ENCODE measurements at regions not wholly inside any gene's neighbourhood (a gene's known extent, or its start where the extent isn't known, plus 50 kb on each side); places are given as distances from the start of the nearest gene placed in this dataset.
A peak's percentile ranks its signal among the peaks of the same experiment; 100 is the strongest.

- peaks cover 6% of the 10 kb centered on the region for H3K4me1 ChIP-seq (ENCODE audit: control insufficient read depth, insufficient read depth, low read length)
- H3K36me3 ChIP-seq (ENCODE audit: control insufficient read depth, insufficient read depth, low read length) = no peaks in the 10 kb centered on the region
- 100% methylated on average over 1 of the region's 1 CpG for WGBS (ENCODE audit: insufficient coverage)
- H3K27ac ChIP-seq (ENCODE audit: low read depth, low read length) = no peak overlapping the region
- no peak for DNase-seq (ENCODE audit: low read depth in 4 of 6, low spot score in 6 of 6)
- no peaks in the 10 kb centered on the region for H3K9me3 ChIP-seq (ENCODE audit: control insufficient read depth, insufficient read depth, low read length)
- H3K4me3 ChIP-seq (ENCODE audit: low read depth, low read length) = no peak overlapping the region
- H3K27me3 ChIP-seq (ENCODE audit: control insufficient read depth, insufficient read depth, low read length) = no peaks in the 10 kb centered on the region
Measured at GRCh38 chr16:54443839-54444238, 157.3 kb upstream of the IRX3 start.

DNA sequence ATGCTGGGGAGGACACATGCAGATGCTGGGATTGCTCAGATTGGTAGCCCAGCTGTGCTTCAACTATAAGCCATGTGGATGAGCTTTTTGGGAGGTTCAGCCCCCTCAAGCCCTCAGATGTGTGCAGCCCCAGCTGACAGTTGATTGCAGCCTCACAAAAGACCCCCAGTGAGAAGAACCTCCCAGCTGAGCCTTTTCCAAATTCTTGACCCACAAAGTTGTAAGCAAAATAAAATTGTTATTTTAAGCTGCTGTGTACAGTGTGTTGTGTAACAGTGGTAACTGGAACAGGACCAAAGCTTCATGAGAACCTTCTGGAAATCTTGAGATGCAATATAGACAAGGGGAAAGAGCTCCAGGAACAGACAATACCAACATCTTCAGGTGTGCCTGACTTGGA, 156.8 kb upstream of the IRX3 start:
- Histone ChIP-seq H3K4me1 (ENCODE audit: control insufficient read depth, insufficient read depth, low read length) (peaks cover 6% of the 10 kb centered on the region), H3K36me3 (ENCODE audit: control insufficient read depth, insufficient read depth, low read length) (no peaks in the 10 kb centered on the region), H3K9me3 (ENCODE audit: control insufficient read depth, insufficient read depth, low read length) (no peaks in the 10 kb centered on the region), H3K4me3 (ENCODE audit: low read depth, low read length) (no peak overlapping the region), H3K27ac (ENCODE audit: low read depth, low read length) (no peak overlapping the region), H3K27me3 (ENCODE audit: control insufficient read depth, insufficient read depth, low read length) (no peaks in the 10 kb centered on the region)
- DNase-seq (ENCODE audit: low read depth in 4 of 6, low spot score in 6 of 6) = no peak

GRCh38 chr16:54442864-54443263, 156.3 kb upstream of the IRX3 start:
- Histone ChIP-seq H3K27me3 (ENCODE audit: control insufficient read depth, insufficient read depth, low read length) (no peaks in the 10 kb centered on the region), H3K9me3 (ENCODE audit: control insufficient read depth, insufficient read depth, low read length) (no peaks in the 10 kb centered on the region), H3K4me1 (ENCODE audit: control insufficient read depth, insufficient read depth, low read length) (peaks cover 6% of the 10 kb centered on the region), H3K4me3 (ENCODE audit: low read depth, low read length) (no peak overlapping the region), H3K27ac (ENCODE audit: low read depth, low read length) (no peak overlapping the region), H3K36me3 (ENCODE audit: control insufficient read depth, insufficient read depth, low read length) (no peaks in the 10 kb centered on the region)
- WGBS (ENCODE audit: insufficient coverage) = 97% methylated on average over 3 of the region's 5 CpGs
- DNase-seq (ENCODE audit: low read depth in 4 of 6, low spot score in 6 of 6) = no peak

DNA sequence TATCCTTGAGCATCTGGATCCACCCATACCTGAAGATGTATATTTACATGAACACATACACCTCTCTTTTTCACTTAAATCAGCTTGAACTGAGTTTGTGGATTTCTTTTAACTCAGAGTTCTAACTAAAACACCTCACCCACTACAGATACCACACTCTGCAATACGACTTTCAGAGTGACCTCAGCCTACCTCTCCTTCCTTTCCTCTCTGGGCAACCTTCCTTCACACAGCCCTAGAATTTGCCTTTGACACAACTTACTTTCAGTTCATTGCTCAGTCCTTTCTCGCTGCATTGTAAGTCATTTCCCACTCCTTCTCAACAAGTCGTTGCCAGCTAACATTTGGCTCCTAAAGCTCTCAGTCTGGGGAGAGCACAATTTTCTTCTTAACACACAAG, 151.9 kb upstream of the IRX3 start:
- Histone ChIP-seq H3K27ac (ENCODE audit: low read depth, low read length) (no peak overlapping the region), H3K36me3 (ENCODE audit: control insufficient read depth, insufficient read depth, low read length) (no peaks in the 10 kb centered on the region), H3K4me3 (ENCODE audit: low read depth, low read length) (no peak overlapping the region), H3K4me1 (ENCODE audit: control insufficient read depth, insufficient read depth, low read length) (no peaks in the 10 kb centered on the region), H3K9me3 (ENCODE audit: control insufficient read depth, insufficient read depth, low read length) (no peaks in the 10 kb centered on the region), H3K27me3 (ENCODE audit: control insufficient read depth, insufficient read depth, low read length) (no peaks in the 10 kb centered on the region)
- no peak for DNase-seq (ENCODE audit: low read depth in 4 of 6, low spot score in 6 of 6)
- WGBS (ENCODE audit: insufficient coverage) = 49% methylated on average over 3 of the region's 3 CpGs

GRCh38 chr16:54437921-54438320, 151.3 kb upstream of the IRX3 start:
- WGBS (ENCODE audit: insufficient coverage) = 92% methylated on average over 3 of the region's 4 CpGs
- peaks cover 1% of the 10 kb centered on the region for H3K27me3 ChIP-seq (ENCODE audit: control insufficient read depth, insufficient read depth, low read length)

DNA sequence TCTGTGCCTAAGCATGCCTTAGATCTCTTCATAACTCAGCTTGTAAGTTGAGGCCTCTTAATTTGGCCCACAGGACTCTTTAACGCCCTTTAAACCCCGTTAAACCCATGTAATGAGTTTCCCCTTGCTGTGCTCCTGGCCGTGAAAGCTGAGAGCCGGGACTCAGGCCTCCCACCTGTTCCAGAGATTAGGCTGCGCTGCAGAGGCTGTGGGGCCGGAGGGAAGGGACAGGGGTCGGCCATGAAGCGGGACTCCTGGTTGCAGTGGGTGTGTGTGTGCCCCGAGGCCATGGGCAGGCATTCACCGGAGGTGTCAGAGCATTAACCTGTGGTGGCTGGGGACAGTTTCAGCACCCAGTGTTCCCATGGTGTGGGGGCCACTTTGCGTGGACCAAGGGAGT, 150.8 kb upstream of the IRX3 start:
- DNase-seq (ENCODE audit: low read depth in 4 of 6, low spot score in 6 of 6) = no peak
- Histone ChIP-seq H3K4me1 (ENCODE audit: control insufficient read depth, insufficient read depth, low read length) (peaks cover 5% of the 10 kb centered on the region), H3K27me3 (ENCODE audit: control insufficient read depth, insufficient read depth, low read length) (peaks cover 4% of the 10 kb centered on the region), H3K27ac (ENCODE audit: low read depth, low read length) (no peak overlapping the region), H3K4me3 (ENCODE audit: low read depth, low read length) (no peak overlapping the region), H3K36me3 (ENCODE audit: control insufficient read depth, insufficient read depth, low read length) (no peaks in the 10 kb centered on the region), H3K9me3 (ENCODE audit: control insufficient read depth, insufficient read depth, low read length) (no peaks in the 10 kb centered on the region)
- WGBS (ENCODE audit: insufficient coverage) = 79% methylated on average over 10 of the region's 11 CpGs

More at GRCh38 chr16:54437921-54438320, 151.3 kb upstream of the IRX3 start:
- Histone ChIP-seq H3K4me1 (ENCODE audit: control insufficient read depth, insufficient read depth, low read length) (no peaks in the 10 kb centered on the region), H3K9me3 (ENCODE audit: control insufficient read depth, insufficient read depth, low read length) (no peaks in the 10 kb centered on the region), H3K27ac (ENCODE audit: low read depth, low read length) (no peak overlapping the region), H3K36me3 (ENCODE audit: control insufficient read depth, insufficient read depth, low read length) (no peaks in the 10 kb centered on the region), H3K4me3 (ENCODE audit: low read depth, low read length) (no peak overlapping the region)
- DNase-seq (ENCODE audit: low read depth in 4 of 6, low spot score in 6 of 6) = no peak

DNA sequence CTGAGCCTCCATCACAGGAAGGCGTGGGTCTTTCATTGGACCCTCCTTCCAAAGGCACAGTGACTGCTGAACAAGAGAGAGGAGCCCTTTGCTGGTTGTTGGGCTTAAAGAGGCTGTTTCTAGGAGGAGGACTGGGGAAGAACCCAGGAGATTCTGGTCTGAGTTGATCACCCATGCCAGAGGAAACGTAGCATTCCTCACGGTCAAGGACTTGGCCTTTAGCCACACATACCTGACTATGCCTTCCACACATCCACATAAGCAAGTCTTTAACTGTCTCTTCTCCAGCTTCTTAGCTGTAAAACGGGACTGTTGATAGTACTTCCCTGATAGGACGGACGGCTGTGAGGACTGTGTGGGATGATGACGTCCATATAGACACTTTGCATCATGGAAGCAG, 149.8 kb upstream of the IRX3 start:
- 100% methylated on average over 1 of the region's 7 CpGs for WGBS (ENCODE audit: insufficient coverage)
- H3K4me3 ChIP-seq (ENCODE audit: low read depth, low read length) = no peak overlapping the region
- no peaks in the 10 kb centered on the region for H3K36me3 ChIP-seq (ENCODE audit: control insufficient read depth, insufficient read depth, low read length)
- no peak overlapping the region for H3K27ac ChIP-seq (ENCODE audit: low read depth, low read length)
- peaks cover 4% of the 10 kb centered on the region for H3K27me3 ChIP-seq (ENCODE audit: control insufficient read depth, insufficient read depth, low read length)
- H3K4me1 ChIP-seq (ENCODE audit: control insufficient read depth, insufficient read depth, low read length) = peaks cover 8% of the 10 kb centered on the region
- H3K9me3 ChIP-seq (ENCODE audit: control insufficient read depth, insufficient read depth, low read length) = no peaks in the 10 kb centered on the region
- DNase-seq (ENCODE audit: low read depth in 4 of 6, low spot score in 6 of 6) = no peak

- WGBS (ENCODE audit: insufficient coverage) = 100% methylated on average over 1 of the region's 1 CpG
Measured at GRCh38 chr16:54434859-54435258, 148.3 kb upstream of the IRX3 start.

DNA sequence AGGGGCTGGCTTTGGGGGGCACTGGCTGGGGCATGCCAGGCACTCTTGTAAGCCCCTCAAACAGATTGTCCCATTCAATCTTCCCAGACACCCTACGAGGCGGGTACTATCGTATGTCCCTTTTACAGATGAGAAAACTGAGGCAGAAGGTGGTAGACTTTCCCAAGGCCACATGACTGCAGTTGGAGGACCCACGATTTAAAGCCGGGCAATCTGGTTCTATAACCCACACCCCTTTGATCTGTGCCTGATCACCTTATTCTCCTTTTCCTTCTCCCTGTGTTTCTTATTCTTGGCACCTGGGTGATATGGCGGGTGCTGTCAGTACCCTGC, 146.3 kb upstream of the IRX3 start:
- DNase-seq (ENCODE audit: low read depth in 4 of 6, low spot score in 6 of 6) = no peak
- 83% methylated on average over 5 of the region's 6 CpGs for WGBS (ENCODE audit: insufficient coverage)

More at GRCh38 chr16:54434859-54435258, 148.3 kb upstream of the IRX3 start:
- Histone ChIP-seq H3K4me3 (ENCODE audit: low read depth, low read length) (no peak overlapping the region), H3K4me1 (ENCODE audit: control insufficient read depth, insufficient read depth, low read length) (peaks cover 8% of the 10 kb centered on the region), H3K9me3 (ENCODE audit: control insufficient read depth, insufficient read depth, low read length) (peaks cover 3% of the 10 kb centered on the region), H3K36me3 (ENCODE audit: control insufficient read depth, insufficient read depth, low read length) (no peaks in the 10 kb centered on the region), H3K27ac (ENCODE audit: low read depth, low read length) (no peak overlapping the region), H3K27me3 (ENCODE audit: control insufficient read depth, insufficient read depth, low read length) (peaks cover 16% of the 10 kb centered on the region)
- DNase-seq (ENCODE audit: low read depth in 4 of 6, low spot score in 6 of 6) = no peak

DNA sequence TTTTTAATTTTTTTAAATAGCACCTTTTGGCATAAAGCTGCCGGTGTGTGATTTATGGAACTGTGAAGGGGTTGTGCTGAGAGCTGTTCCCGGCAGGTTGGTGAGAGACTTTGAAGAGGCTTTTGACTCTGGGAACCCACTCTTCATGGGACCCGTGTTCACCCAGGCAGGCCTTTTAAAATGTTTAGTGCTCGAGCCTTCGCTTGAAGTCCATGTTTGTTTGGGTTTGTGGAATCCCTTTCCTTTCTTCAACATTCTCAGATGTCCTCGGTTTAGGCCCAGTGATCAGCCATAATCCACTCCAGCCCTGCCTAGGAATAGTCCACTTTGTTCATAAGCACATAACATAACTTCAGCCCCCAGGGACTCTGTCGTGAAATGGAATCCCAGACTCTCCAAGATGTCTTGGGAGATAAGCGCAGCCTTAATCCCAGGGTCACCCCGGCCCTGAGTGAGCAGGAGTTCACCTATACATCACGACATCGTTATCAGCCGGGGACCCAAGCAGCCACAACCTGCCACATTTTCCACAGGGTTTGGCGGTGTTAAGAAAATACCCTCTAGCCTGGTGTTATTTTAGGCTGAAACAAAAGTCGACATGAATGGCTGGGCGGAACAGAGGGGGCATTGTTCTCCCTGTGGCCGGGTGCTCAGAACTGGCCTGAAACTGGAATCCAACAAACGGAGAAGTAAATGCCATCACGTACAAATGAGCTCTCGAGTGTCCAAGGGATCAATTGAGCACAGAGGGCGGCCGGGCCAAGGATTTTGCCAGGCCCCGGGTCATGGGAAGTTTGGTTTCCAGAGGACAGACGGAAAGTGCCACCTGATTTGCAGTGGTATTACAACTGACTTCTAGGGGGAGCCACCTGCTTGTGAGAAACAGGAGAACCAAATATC, 145.7 kb upstream of the IRX3 start:
- H3K4me1 ChIP-seq (ENCODE audit: control insufficient read depth, insufficient read depth, low read length) = peaks cover 8% of the 10 kb centered on the region
- no peaks in the 10 kb centered on the region for H3K36me3 ChIP-seq (ENCODE audit: control insufficient read depth, insufficient read depth, low read length)
- H3K27ac ChIP-seq (ENCODE audit: low read depth, low read length) = no peak overlapping the region
- peaks cover 3% of the 10 kb centered on the region for H3K9me3 ChIP-seq (ENCODE audit: control insufficient read depth, insufficient read depth, low read length)
- 27% methylated on average over 18 of the region's 23 CpGs for WGBS (ENCODE audit: insufficient coverage)
- H3K4me3 ChIP-seq (ENCODE audit: low read depth, low read length) = no peak overlapping the region
- H3K27me3 ChIP-seq (ENCODE audit: control insufficient read depth, insufficient read depth, low read length) = peaks cover 19% of the 10 kb centered on the region
- DNase-seq (ENCODE audit: low read depth in 4 of 6, low spot score in 6 of 6) = peak in 3 of 6 donors; percentile 25 to 67 (median 66)

More for the DNA sequence above, 146.3 kb upstream of the IRX3 start:
- peaks cover 3% of the 10 kb centered on the region for H3K9me3 ChIP-seq (ENCODE audit: control insufficient read depth, insufficient read depth, low read length)
- no peak overlapping the region for H3K27ac ChIP-seq (ENCODE audit: low read depth, low read length)
- H3K4me1 ChIP-seq (ENCODE audit: control insufficient read depth, insufficient read depth, low read length) = peaks cover 8% of the 10 kb centered on the region
- peaks cover 19% of the 10 kb centered on the region for H3K27me3 ChIP-seq (ENCODE audit: control insufficient read depth, insufficient read depth, low read length)
- H3K4me3 ChIP-seq (ENCODE audit: low read depth, low read length) = no peak overlapping the region
- H3K36me3 ChIP-seq (ENCODE audit: control insufficient read depth, insufficient read depth, low read length) = no peaks in the 10 kb centered on the region

Measured in spinal cord (tissue), 9 donors.